ENCODE measurements at regions not wholly inside any gene's neighbourhood (a gene's known extent, or its start where the extent isn't known, plus 50 kb on each side); places are given as distances from the start of the nearest gene placed in this dataset.
A peak's percentile ranks its signal among the peaks of the same experiment; 100 is the strongest.

DNA sequence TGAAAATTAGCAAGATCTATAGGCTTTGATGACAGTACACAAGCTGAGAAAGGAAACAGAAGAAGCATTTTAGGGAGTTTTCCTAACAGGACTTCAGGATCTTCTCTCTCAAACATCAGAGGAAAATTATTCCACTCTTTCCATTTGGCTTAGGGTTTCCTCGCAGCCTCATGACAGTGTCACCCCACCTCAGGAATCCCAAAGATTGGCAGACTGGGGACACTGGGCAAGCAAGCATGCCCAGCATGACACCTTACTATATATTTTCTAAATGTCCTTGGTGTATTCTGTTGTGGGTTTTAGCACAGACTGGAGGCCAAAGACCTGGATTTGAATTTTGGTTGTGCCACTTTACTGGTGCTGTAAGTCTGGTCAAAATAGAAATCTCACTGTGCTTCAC is 482.4 kb upstream of the SOX5 start:
- Histone ChIP-seq H3K4me1 (peaks cover 3% of the 10 kb centered on the region), H3K4me2 (no peak overlapping the region), H3K36me3 (no peaks in the 10 kb centered on the region), H3K4me3 (no peak overlapping the region), H3K9me3 (ENCODE audit: low read depth) (no peaks in the 10 kb centered on the region), H3K9ac (no peak overlapping the region), H3K79me2 (ENCODE audit: low read depth) (no peaks in the 10 kb centered on the region), H2AFZ (replicated peaks) (no peak overlapping the region), H3K27me3 (no peaks in the 10 kb centered on the region), H3K27ac (no peak overlapping the region), H3F3A (ENCODE audit: low read depth) (no peaks in the 10 kb centered on the region), H4K20me1 (ENCODE audit: low read depth) (no peaks in the 10 kb centered on the region)
- H3K4me1 Mint-ChIP-seq = peaks cover 11% of the 10 kb centered on the region
- peaks cover 14% of the 10 kb centered on the region for H3K36me3 Mint-ChIP-seq
- H3K4me3 Mint-ChIP-seq = no peak overlapping the region
- peaks cover 13% of the 10 kb centered on the region for H3K9me3 Mint-ChIP-seq
- no peak for TF ChIP-seq EZH2 (IDR thresholded peaks at IDR 0.05)
- no peak for DNase-seq (ENCODE audit: low spot score)
- no peaks in the 10 kb centered on the region for H3K27me3 Mint-ChIP-seq (ENCODE audit: insufficient read depth, low read depth)
- H3K27ac Mint-ChIP-seq = no peak overlapping the region

DNA sequence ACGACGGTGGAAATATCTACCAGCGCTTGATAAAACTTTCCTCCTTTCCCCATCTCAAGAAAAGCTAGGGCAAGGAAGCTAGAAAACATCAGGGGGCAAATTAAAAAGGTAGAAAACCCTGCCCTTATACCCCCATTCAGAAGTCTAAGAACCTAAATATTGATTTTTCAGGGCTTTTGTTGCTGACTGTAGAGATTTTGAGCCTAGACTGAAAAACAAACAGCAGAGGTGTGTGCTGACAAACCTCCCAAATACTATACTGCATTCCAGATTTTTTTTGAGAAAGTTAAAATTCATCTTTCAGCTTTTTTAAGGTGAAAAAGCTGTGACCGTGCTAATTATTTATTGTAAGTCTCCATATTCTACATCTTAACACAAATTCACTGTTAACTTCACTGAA is 478.3 kb upstream of the SOX5 start:
- no peak overlapping the region for H3K4me3 Mint-ChIP-seq
- Histone ChIP-seq H3K79me2 (ENCODE audit: low read depth) (no peaks in the 10 kb centered on the region), H3K4me2 (no peak overlapping the region), H3K9me3 (ENCODE audit: low read depth) (no peaks in the 10 kb centered on the region), H3K27me3 (no peaks in the 10 kb centered on the region), H3K4me3 (no peak overlapping the region), H3F3A (ENCODE audit: low read depth) (no peaks in the 10 kb centered on the region), H2AFZ (replicated peaks) (no peak overlapping the region), H3K4me1 (peaks cover 25% of the 10 kb centered on the region), H3K36me3 (no peaks in the 10 kb centered on the region), H3K27ac (no peak overlapping the region), H4K20me1 (ENCODE audit: low read depth) (no peaks in the 10 kb centered on the region), H3K9ac (no peak overlapping the region)
- no peak overlapping the region for H3K27ac Mint-ChIP-seq
- no peaks in the 10 kb centered on the region for H3K27me3 Mint-ChIP-seq (ENCODE audit: insufficient read depth, low read depth)
- peaks cover 2% of the 10 kb centered on the region for H3K36me3 Mint-ChIP-seq
- DNase-seq (ENCODE audit: low spot score) = no peak
- no peaks in the 10 kb centered on the region for H3K9me3 Mint-ChIP-seq
- H3K4me1 Mint-ChIP-seq = peaks cover 31% of the 10 kb centered on the region
- TF ChIP-seq, protein P1, sequence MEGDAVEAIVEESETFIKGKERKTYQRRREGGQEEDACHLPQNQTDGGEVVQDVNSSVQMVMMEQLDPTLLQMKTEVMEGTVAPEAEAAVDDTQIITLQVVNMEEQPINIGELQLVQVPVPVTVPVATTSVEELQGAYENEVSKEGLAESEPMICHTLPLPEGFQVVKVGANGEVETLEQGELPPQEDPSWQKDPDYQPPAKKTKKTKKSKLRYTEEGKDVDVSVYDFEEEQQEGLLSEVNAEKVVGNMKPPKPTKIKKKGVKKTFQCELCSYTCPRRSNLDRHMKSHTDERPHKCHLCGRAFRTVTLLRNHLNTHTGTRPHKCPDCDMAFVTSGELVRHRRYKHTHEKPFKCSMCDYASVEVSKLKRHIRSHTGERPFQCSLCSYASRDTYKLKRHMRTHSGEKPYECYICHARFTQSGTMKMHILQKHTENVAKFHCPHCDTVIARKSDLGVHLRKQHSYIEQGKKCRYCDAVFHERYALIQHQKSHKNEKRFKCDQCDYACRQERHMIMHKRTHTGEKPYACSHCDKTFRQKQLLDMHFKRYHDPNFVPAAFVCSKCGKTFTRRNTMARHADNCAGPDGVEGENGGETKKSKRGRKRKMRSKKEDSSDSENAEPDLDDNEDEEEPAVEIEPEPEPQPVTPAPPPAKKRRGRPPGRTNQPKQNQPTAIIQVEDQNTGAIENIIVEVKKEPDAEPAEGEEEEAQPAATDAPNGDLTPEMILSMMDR (IDR thresholded peaks at IDR 0.05) = no peak
- TF ChIP-seq EZH2 (IDR thresholded peaks at IDR 0.05) = no peak
- TF ChIP-seq EZH2phosphoT487 (IDR thresholded peaks at IDR 0.05) = no peak

DNA sequence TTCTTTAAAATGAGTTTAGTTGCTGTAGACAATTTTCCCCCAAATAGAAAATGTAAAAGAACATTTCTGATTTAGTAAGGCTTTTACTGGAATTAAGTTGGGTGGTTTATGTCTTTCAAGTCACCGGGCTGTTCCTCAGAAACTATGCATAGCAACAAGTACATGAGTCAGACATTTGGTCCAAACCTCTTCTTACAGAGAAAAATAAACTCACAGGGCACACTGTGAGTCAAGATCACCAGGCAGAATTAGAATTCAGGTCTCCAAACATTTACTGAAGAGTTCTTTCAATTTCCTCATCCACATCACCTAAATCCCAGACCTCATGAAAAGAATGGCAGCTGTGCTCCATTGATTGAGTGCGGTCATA is 476.1 kb upstream of the SOX5 start:
- Mint-ChIP-seq H3K4me3 (no peak overlapping the region), H3K36me3 (peaks cover 6% of the 10 kb centered on the region)
- TF ChIP-seq EZH2phosphoT487 (IDR thresholded peaks at IDR 0.05) = no peak
- TF ChIP-seq, protein P1 (IDR thresholded peaks at IDR 0.05) = no peak
- TF ChIP-seq EZH2 (IDR thresholded peaks at IDR 0.05) = no peak

DNA sequence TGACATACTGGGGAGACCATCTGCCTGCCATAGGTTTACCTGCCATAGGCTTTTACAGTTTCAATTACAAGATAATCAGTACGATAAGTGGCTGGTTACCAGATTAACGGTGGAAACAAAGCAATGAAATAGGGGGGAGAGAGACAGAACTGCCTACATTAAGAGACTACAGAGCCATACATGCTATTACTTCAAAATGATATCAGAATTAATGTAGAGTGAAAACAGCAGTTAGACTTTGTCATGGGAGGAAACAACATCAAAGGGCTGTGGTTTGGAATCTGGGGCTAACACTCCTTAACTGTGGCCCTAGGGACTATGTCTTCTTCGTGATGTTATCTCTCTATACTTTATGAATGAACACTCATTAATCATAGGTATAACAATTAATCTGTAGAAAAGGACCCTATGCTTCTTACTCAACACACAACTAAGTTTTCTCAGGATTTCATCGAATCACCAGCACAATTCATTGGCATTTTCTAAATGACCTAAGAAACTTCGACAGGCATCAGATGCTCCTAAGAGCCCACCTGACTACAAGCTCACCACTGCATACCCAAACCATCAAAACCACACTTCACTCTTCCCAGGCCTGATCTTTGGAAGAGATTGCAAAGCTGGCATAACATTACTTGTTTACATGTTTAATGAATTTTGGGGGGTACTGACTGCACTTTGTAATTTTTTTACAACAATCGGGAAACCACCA is 475.6 kb upstream of the SOX5 start:
- Mint-ChIP-seq H3K4me1 (peaks cover 37% of the 10 kb centered on the region), H3K27me3 (ENCODE audit: insufficient read depth, low read depth) (no peaks in the 10 kb centered on the region), H3K9me3 (peaks cover 8% of the 10 kb centered on the region), H3K4me3 (no peak overlapping the region), H3K36me3 (peaks cover 6% of the 10 kb centered on the region), H3K27ac (peak overlapping the region; percentile 31)
- H3K79me2 ChIP-seq (ENCODE audit: low read depth) = no peaks in the 10 kb centered on the region
- peaks cover 25% of the 10 kb centered on the region for H3K4me1 ChIP-seq
- TF ChIP-seq, protein P1 (IDR thresholded peaks at IDR 0.05) = no peak
- TF ChIP-seq EZH2 (IDR thresholded peaks at IDR 0.05) = no peak
- no peak for TF ChIP-seq EZH2phosphoT487 (IDR thresholded peaks at IDR 0.05)
- no peak overlapping the region for H3K4me3 ChIP-seq
- H3K9ac ChIP-seq = no peak overlapping the region
- H3K27ac ChIP-seq = no peak overlapping the region
- H3K27me3 ChIP-seq = no peaks in the 10 kb centered on the region
- peaks cover 10% of the 10 kb centered on the region for H3K9me3 ChIP-seq (ENCODE audit: low read depth)
- H4K20me1 ChIP-seq (ENCODE audit: low read depth) = no peaks in the 10 kb centered on the region
- no peaks in the 10 kb centered on the region for H3K36me3 ChIP-seq
- no peak overlapping the region for H2AFZ ChIP-seq (replicated peaks)
- no peak overlapping the region for H3K4me2 ChIP-seq
- no peaks in the 10 kb centered on the region for H3F3A ChIP-seq (ENCODE audit: low read depth)
- DNase-seq (ENCODE audit: low spot score) = no peak

More for the DNA sequence above, 476.1 kb upstream of the SOX5 start:
- Histone ChIP-seq H3K27ac (no peak overlapping the region), H2AFZ (replicated peaks) (no peak overlapping the region), H3K4me3 (no peak overlapping the region), H3K36me3 (no peaks in the 10 kb centered on the region), H3K4me1 (peaks cover 25% of the 10 kb centered on the region), H3K4me2 (no peak overlapping the region), H3K9ac (no peak overlapping the region), H3K9me3 (ENCODE audit: low read depth) (peaks cover 7% of the 10 kb centered on the region), H3F3A (ENCODE audit: low read depth) (no peaks in the 10 kb centered on the region), H4K20me1 (ENCODE audit: low read depth) (no peaks in the 10 kb centered on the region), H3K27me3 (no peaks in the 10 kb centered on the region), H3K79me2 (ENCODE audit: low read depth) (no peaks in the 10 kb centered on the region)
- DNase-seq (ENCODE audit: low spot score) = no peak
- Mint-ChIP-seq H3K9me3 (peaks cover 8% of the 10 kb centered on the region), H3K27ac (no peak overlapping the region), H3K27me3 (ENCODE audit: insufficient read depth, low read depth) (no peaks in the 10 kb centered on the region), H3K4me1 (peaks cover 37% of the 10 kb centered on the region)

All from neural progenitor cell (in vitro differentiated cells).